T-helper 2 cell (primary cell): ENCODE measurements at regions not wholly inside any gene's neighbourhood (a gene's known extent, or its start where the extent isn't known, plus 50 kb on each side); places are given as distances from the start of the nearest gene placed in this dataset.

Source experiments
- DNase-seq, 5 experiments: peaks; one replicate each; pipeline versions ENCODE4 v3.0.0 to v3.0.0-alpha.2; 2012 to 2022

GRCh38 chr4:28351826-28352225 lies 1491.2 kb downstream of the STIM2 start:
- no peak for DNase-seq

DNA sequence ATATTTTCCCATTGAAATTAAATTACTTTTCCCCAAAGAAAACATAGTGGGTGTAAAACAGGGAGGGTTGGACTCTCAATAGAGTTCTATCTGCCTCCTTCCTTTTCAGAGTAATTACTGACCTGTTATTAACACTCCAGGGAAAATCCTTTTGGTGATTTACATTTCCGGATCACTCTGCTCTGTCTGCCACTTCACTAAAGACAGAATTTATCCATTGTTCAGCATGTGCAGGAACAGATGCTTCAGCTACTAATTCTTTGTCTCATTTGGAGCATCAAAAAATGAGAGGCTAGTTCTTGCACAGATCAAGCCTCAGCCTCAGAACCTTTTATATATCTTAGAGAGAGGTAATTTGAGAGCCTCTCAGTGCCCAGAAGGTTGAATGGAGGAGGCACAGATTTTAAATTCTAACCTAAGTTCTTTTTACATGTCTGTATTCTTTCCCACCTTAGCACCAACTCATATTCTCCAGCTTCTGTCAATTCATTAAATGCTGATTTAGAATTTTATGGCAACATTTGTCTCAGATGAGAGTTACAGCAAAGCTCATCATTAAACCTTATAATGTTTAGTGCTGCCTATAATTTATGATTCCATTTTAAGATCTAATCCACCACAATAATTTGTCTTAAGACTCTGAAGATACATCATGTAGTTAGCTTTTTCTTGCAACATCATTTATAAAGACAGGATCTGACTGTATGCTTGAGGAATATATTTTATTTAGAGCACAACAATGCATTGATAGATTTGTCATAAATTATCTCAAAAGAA lies 1494.4 kb downstream of the STIM2 start:
- DNase-seq, result no peak

DNA sequence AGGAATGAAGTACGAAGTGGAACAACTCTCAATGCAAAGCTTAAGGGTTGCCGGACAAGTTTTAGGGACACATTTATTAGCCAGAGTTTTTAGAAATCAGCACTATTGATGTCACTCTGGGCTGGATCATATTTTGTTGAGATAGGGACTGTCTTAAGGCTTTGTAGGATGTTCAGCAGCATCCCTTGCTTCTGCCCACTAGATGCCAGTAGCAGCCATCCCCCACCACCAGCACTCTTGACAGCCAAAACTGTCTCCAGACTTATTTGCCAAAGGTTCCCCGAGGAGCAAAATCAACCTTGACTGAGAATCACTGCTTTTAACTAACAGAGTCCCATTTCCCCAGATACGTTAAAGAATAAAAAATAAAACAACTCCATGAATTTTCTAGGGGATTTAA lies 1497.3 kb downstream of the STIM2 start:
- DNase-seq, result no peak

DNA sequence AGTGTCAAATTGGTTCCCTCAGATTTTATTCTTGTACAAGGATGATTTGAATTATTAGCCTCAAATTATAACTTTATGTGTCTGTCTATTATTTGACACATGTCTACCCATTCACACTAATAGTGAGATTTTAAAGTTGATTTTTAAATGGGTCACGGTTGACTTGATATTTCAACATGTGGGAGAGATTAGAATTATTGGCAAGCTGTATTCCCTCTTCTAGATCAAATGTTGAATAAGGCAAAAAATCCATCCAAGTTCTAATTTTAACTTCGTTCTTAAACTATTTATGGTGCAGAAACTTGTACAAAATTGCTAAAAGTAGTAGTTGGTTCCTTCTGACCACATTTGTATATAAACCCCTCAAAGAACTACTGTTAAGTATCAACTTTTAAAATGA lies 1498.0 kb downstream of the STIM2 start:
- DNase-seq, result no peak

DNA sequence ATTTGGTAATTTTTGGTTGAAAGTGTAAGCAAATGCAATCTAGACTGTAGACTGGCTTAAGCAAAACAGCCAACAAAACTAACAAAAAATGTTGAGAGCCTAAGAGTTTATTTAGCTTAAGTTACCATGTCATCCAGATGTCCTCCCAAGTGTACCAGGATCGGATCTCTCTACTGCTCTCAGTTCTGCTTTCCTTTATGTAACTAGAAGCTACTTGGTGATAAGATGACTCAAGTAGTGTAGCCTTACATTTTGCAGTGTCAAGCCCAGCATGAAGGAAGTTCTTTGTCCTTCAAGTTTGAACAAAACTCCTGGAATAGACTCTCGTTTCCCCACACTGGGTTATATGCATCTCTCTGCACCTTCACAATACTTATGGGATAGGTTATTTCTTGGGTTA lies 1500.0 kb downstream of the STIM2 start:
- no peak for DNase-seq

- no peak for DNase-seq
These were observed 1501.5 kb downstream of the STIM2 start for GRCh38 chr4:28362169-28362568.

DNA sequence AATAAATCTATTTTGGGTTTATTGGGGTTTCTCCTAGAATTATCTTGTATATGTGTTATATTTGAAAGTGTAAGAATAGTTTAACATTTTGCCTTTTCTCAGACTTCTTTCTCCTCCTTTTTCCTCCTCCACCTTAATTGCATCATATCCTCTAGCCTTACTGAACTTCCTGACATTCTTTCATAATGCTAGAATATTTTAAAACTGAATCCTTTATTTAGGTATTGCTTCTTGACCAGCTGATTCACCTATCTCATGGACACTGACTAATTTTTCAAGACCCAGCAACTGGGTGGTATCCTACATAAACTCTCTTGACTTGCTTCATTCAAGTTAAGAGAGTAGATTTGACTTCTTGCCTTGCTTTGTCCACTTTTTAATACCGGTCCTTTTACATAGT lies 1508.9 kb downstream of the STIM2 start:
- no peak for DNase-seq

DNA sequence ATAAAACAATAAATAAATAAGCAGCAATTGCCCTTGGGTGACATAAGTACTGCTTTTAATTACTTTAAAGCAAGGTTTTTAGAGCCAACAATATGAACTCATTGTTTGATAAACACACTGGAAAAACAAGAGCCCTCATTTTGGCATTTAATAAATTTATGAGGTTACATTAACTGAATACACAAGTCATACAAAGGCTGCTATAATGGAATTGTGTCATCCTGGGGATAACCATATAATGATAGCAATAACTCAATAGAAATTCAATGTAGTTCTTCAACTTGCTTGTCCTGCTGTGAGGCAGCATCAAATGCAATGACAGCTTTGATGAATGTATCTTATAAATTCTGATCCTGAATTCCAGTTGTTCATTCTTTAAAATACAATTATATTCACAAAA lies 1512.5 kb downstream of the STIM2 start:
- no peak for DNase-seq

DNA sequence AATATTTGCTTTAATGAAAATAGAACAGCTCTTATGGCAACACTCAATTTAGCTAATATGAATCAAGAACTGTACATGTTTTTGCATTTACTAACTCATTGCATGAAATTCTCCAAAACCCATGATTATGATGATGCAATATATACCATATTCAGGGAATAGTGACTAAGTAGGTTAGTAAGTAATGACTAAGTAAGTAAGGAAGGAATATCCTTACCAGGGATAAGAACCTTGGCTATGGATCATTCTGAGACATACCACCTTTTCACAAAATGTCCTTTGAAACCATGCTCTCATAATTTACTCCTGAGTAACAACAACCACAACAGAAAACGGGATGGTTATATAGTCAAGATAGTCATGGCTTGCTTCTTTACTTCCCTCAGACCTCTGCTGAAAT lies 1513.0 kb downstream of the STIM2 start:
- DNase-seq, result no peak

- DNase-seq, result no peak
These were observed 1517.6 kb downstream of the STIM2 start for GRCh38 chr4:28378109-28378830.

GRCh38 chr4:28385801-28386200 lies 1525.2 kb downstream of the STIM2 start:
- no peak for DNase-seq

GRCh38 chr4:28386776-28387175 lies 1526.1 kb downstream of the STIM2 start:
- no peak for DNase-seq

- DNase-seq, result no peak
These were observed 1527.8 kb downstream of the STIM2 start for GRCh38 chr4:28388471-28388870.

DNA sequence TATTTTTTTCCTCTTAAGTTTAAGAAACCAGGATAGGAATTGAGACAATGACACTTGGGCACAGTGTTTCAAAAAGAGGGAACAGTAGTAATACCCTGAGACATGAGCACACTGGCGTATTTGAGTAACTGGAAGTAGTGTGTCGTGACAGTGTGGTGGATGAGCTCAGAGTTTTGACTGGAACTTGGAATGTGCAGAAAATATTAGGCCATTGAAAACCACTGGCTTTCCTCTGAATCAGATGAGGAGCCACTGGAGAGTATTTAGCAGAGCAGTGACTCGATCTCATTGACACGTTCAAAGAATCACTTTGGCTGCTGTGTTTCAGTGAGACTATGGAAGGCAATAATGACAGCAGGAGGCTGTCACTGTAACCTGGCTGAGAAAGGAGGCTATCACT lies 1531.2 kb downstream of the STIM2 start:
- DNase-seq, result no peak

GRCh38 chr4:28402751-28403150 lies 1542.1 kb downstream of the STIM2 start:
- DNase-seq, result no peak

GRCh38 chr4:28421221-28421620 lies 1560.6 kb downstream of the STIM2 start:
- no peak for DNase-seq

DNA sequence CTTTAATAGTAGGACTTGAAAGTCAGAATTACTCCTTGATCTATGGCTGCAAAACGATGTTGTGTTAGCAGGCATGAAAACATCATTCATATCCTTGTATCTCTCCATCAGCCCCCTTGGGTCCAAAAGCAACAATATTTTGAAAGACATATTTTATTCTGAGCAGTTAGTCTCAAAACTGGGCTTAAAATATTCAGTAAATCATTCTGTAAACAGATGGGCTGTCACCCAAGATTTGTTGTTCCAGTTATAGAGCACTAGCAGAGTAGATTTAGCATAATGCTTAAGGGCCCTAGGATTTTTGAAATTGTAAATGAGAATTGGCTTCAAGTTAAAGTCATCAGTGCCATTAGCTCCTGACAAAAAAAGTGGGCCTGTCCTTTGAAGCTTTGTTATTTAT lies 1565.6 kb downstream of the STIM2 start:
- no peak for DNase-seq

- no peak for DNase-seq
These were observed 1566.9 kb downstream of the STIM2 start for GRCh38 chr4:28427306-28428085.

DNA sequence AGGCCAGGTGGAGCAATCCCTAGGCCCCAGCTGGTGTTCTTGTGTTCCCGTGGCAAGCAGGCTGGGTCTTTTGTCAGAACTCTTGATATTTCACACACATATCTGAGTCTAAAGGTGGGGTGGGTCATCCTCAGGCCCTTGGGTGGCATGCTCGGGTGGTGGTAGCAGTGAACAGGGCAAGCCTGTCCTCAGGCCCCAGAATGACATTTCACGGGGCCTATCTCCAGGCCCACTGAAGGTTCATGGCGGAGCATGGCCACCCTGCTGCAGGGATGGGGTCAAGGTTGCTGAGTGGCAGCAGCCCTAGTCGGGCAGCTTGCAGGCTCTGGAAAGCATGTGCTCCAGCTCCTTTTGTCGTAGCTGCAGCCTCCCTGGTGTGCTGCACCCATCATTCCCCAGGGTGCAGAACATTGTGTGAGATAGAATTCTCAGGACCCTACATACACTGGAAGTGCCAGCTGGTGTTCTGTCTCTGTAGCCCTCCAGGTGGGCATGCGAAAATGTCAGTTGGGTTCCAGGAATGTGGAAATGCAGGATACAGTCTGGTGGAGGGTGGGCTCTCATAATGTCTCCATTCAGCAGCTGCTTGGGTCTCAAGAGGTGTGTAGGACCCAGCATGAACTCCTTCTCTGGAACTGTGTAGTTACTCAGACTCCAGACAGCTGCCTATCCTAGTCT lies 1571.8 kb downstream of the STIM2 start:
- no peak for DNase-seq

GRCh38 chr4:28435314-28435713 lies 1574.7 kb downstream of the STIM2 start:
- DNase-seq, result no peak

GRCh38 chr4:28436191-28437080 lies 1575.8 kb downstream of the STIM2 start:
- DNase-seq, result no peak

DNA sequence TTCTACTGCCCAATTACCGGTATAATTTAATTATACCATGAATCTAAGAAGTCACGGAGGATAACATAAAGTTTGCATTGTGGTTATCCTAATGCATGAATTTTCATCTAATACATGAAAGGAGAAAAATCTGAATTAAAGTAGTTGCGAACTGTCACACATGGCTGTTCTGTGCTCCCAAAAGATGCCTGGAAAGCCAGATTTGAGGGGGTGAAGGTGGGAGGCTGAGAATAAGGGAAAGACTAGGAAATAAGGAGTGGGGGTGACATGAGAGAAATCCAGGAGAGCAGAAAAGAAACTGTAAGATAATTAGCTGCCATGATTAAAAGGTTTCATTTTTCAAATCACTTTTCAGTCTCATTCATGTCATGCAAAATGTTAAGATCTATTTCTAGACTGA lies 1582.7 kb downstream of the STIM2 start:
- no peak for DNase-seq
